ENCODE measurements at regions not wholly inside any gene's neighbourhood (a gene's known extent, or its start where the extent isn't known, plus 50 kb on each side); places are given as distances from the start of the nearest gene placed in this dataset.

- Histone ChIP-seq H3K79me2 (ENCODE audit: insufficient read depth, low read depth) (no peaks in the 10 kb centered on the region), H3K4me3 (IDR thresholded peaks at IDR 0.05; ENCODE audit: insufficient read depth, low read depth, low read length) (no peak overlapping the region), H3K4me1 (ENCODE audit: low read depth, poor library complexity, severe bottlenecking) (peaks cover 43% of the 10 kb centered on the region), H2AFZ (ENCODE audit: low read depth) (peak overlapping the region; percentile 26; the same call in 1 of the 2 replicates), H3K36me3 (ENCODE audit: insufficient read depth) (no peaks in the 10 kb centered on the region), H3K4me2 (peak overlapping the region; percentile 73), H3K9ac (no peak overlapping the region), H3K27me3 (ENCODE audit: insufficient read depth, low read depth) (no peaks in the 10 kb centered on the region), H4K20me1 (ENCODE audit: insufficient read depth) (no peaks in the 10 kb centered on the region), H3K27ac (peak overlapping the region; percentile 32; the same call in 1 of the 2 replicates)
- no peak for TF ChIP-seq CTCF (conservative IDR thresholded peaks at IDR 0.05; ENCODE audit: low read depth, low read length)
These were observed 583.9 kb downstream of the NLGN4X start for GRCh38 chrX:5644776-5645175.

GRCh38 chrX:5640071-5640470 is 588.6 kb downstream of the NLGN4X start:
- H3K79me2 ChIP-seq (ENCODE audit: insufficient read depth, low read depth) = no peaks in the 10 kb centered on the region
- H3K9ac ChIP-seq = no peak overlapping the region
- H3K36me3 ChIP-seq (ENCODE audit: insufficient read depth) = no peaks in the 10 kb centered on the region
- no peak overlapping the region for H2AFZ ChIP-seq (ENCODE audit: low read depth)
- no peak overlapping the region for H3K4me3 ChIP-seq (IDR thresholded peaks at IDR 0.05; ENCODE audit: insufficient read depth, low read depth, low read length)
- no peak for TF ChIP-seq CTCF (conservative IDR thresholded peaks at IDR 0.05; ENCODE audit: low read depth, low read length)
- peaks cover 16% of the 10 kb centered on the region for H3K4me1 ChIP-seq (ENCODE audit: low read depth, poor library complexity, severe bottlenecking)
- H4K20me1 ChIP-seq (ENCODE audit: insufficient read depth) = no peaks in the 10 kb centered on the region
- H3K4me2 ChIP-seq = no peak overlapping the region
- no peaks in the 10 kb centered on the region for H3K27me3 ChIP-seq (ENCODE audit: insufficient read depth, low read depth)
- no peak overlapping the region for H3K27ac ChIP-seq

GRCh38 chrX:5638572-5638971 is 590.1 kb downstream of the NLGN4X start:
- TF ChIP-seq CTCF (conservative IDR thresholded peaks at IDR 0.05; ENCODE audit: low read depth, low read length) = no peak
- Histone ChIP-seq H2AFZ (ENCODE audit: low read depth) (no peak overlapping the region), H3K79me2 (ENCODE audit: insufficient read depth, low read depth) (no peaks in the 10 kb centered on the region), H3K4me1 (ENCODE audit: low read depth, poor library complexity, severe bottlenecking) (peaks cover under 1% of the 10 kb centered on the region), H3K27ac (no peak overlapping the region), H3K27me3 (ENCODE audit: insufficient read depth, low read depth) (no peaks in the 10 kb centered on the region), H3K36me3 (ENCODE audit: insufficient read depth) (no peaks in the 10 kb centered on the region), H3K4me2 (no peak overlapping the region), H3K9ac (no peak overlapping the region), H3K4me3 (IDR thresholded peaks at IDR 0.05; ENCODE audit: insufficient read depth, low read depth, low read length) (no peak overlapping the region), H4K20me1 (ENCODE audit: insufficient read depth) (no peaks in the 10 kb centered on the region)

GRCh38 chrX:5632887-5633286 is 595.8 kb downstream of the NLGN4X start:
- H3K27ac ChIP-seq = no peak overlapping the region
- TF ChIP-seq CTCF (conservative IDR thresholded peaks at IDR 0.05; ENCODE audit: low read depth, low read length) = no peak

More at GRCh38 chrX:5632887-5633286, 595.8 kb downstream of the NLGN4X start:
- Histone ChIP-seq H4K20me1 (ENCODE audit: insufficient read depth) (no peaks in the 10 kb centered on the region), H3K27me3 (ENCODE audit: insufficient read depth, low read depth) (no peaks in the 10 kb centered on the region), H3K4me1 (ENCODE audit: low read depth, poor library complexity, severe bottlenecking) (no peaks in the 10 kb centered on the region), H3K79me2 (ENCODE audit: insufficient read depth, low read depth) (no peaks in the 10 kb centered on the region), H3K9ac (no peak overlapping the region), H3K4me2 (no peak overlapping the region), H3K36me3 (ENCODE audit: insufficient read depth) (no peaks in the 10 kb centered on the region), H3K4me3 (IDR thresholded peaks at IDR 0.05; ENCODE audit: insufficient read depth, low read depth, low read length) (no peak overlapping the region), H2AFZ (ENCODE audit: low read depth) (no peak overlapping the region)
